ENCODE measurements at regions not wholly inside any gene's neighbourhood (a gene's known extent, or its start where the extent isn't known, plus 50 kb on each side); places are given as distances from the start of the nearest gene placed in this dataset.
A peak's percentile ranks its signal among the peaks of the same experiment; 100 is the strongest.

- Histone ChIP-seq H3K36me3 (ENCODE audit: insufficient read depth, insufficient read length, low read length) (no peaks in the 10 kb centered on the region), H3K4me3 (ENCODE audit: insufficient read length, low read depth) (no peak overlapping the region), H3K4me1 (ENCODE audit: insufficient read depth, insufficient read length) (no peaks in the 10 kb centered on the region), H3K9ac (ENCODE audit: insufficient read length, low read depth) (no peak overlapping the region), H3K27me3 (ENCODE audit: insufficient read depth, insufficient read length) (no peaks in the 10 kb centered on the region), H3K9me3 (ENCODE audit: insufficient read depth, low read length) (peaks cover 24% of the 10 kb centered on the region)
- TF ChIP-seq YY1 (IDR thresholded peaks at IDR 0.05; ENCODE audit: insufficient read depth, insufficient read length) (no peak), SUZ12 (IDR thresholded peaks at IDR 0.05; ENCODE audit: extremely low read depth, insufficient read depth, insufficient read length) (no peak), ZNF274 (IDR thresholded peaks at IDR 0.05; ENCODE audit: low read depth, low read length) (no peak)
- DNase-seq (ENCODE audit: low read depth, low spot score) = no peak
Observed at GRCh38 chr15:94838281-94838680, 606.9 kb downstream of the MCTP2 start.

DNA sequence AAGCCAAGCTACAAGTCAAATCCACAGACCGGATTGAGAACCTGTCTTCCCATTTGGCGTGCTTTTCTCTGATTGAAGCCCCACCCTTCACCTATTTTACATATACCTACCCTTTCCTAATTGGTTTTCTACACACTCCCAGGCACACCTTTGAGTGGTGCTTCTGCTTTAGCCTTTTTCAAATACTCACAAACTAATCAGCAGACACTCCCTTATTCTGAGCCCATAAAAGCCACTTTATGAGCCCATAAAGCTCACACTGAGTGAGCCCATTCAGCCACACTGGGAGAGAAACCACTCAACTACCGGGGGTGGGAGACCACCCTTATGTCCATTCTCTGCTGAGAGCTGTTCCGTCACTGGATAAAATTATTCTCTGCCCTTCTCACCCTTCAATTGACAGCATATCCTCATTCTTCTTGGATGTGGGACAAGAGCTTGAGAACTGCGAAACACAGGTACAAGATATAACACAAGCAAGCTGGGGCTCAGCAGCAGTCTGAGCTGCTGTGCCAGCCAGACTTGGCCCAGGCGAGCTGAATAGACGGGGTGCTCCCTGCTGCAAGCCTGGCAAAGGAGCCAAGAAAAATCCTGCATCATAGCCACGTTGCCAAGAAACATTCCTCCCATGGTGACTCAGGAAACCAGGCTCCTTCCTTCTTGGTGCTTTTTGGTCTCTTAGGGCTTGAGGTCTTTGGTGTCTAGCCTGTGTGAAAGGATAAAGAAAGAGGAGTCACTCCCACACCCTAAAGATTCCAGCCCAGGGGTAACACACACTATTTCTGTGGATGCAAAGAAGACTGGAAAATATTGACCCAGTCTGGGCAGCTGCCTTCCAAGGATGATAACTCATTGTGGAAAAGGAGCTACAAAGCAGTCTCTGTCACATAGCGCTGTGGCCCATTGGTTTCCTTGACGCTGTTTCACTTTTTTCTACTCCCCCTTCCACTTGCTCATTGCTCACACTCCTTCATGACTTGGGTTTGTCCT, 609.7 kb downstream of the MCTP2 start:
- TF ChIP-seq SUZ12 (IDR thresholded peaks at IDR 0.05; ENCODE audit: extremely low read depth, insufficient read depth, insufficient read length) = no peak
- TF ChIP-seq YY1 (IDR thresholded peaks at IDR 0.05; ENCODE audit: insufficient read depth, insufficient read length) = no peak
- no peak for TF ChIP-seq ZNF274 (IDR thresholded peaks at IDR 0.05; ENCODE audit: low read depth, low read length)
- no peak overlapping the region for H3K4me3 ChIP-seq (ENCODE audit: insufficient read length, low read depth)
- peaks cover 24% of the 10 kb centered on the region for H3K9me3 ChIP-seq (ENCODE audit: insufficient read depth, low read length)
- no peak overlapping the region for H3K9ac ChIP-seq (ENCODE audit: insufficient read length, low read depth)
- no peak for DNase-seq (ENCODE audit: low read depth, low spot score)
- peaks cover 8% of the 10 kb centered on the region for H3K27me3 ChIP-seq (ENCODE audit: insufficient read depth, insufficient read length)
- no peaks in the 10 kb centered on the region for H3K4me1 ChIP-seq (ENCODE audit: insufficient read depth, insufficient read length)
- H3K36me3 ChIP-seq (ENCODE audit: insufficient read depth, insufficient read length, low read length) = no peaks in the 10 kb centered on the region

- H3K27me3 ChIP-seq (ENCODE audit: insufficient read depth, insufficient read length) = peaks cover 10% of the 10 kb centered on the region
- H3K4me3 ChIP-seq (ENCODE audit: insufficient read length, low read depth) = no peak overlapping the region
- no peak for TF ChIP-seq ZNF274 (IDR thresholded peaks at IDR 0.05; ENCODE audit: low read depth, low read length)
- no peak overlapping the region for H3K9ac ChIP-seq (ENCODE audit: insufficient read length, low read depth)
- peaks cover 15% of the 10 kb centered on the region for H3K9me3 ChIP-seq (ENCODE audit: insufficient read depth, low read length)
- no peak for DNase-seq (ENCODE audit: low read depth, low spot score)
- no peaks in the 10 kb centered on the region for H3K36me3 ChIP-seq (ENCODE audit: insufficient read depth, insufficient read length, low read length)
- H3K4me1 ChIP-seq (ENCODE audit: insufficient read depth, insufficient read length) = no peaks in the 10 kb centered on the region
Observed at GRCh38 chr15:94843060-94843459, 611.7 kb downstream of the MCTP2 start.

GRCh38 chr15:94844198-94844537, 612.8 kb downstream of the MCTP2 start:
- no peak for TF ChIP-seq SUZ12 (IDR thresholded peaks at IDR 0.05; ENCODE audit: extremely low read depth, insufficient read depth, insufficient read length)
- no peak for TF ChIP-seq ZNF274 (IDR thresholded peaks at IDR 0.05; ENCODE audit: low read depth, low read length)
- no peak for TF ChIP-seq YY1 (IDR thresholded peaks at IDR 0.05; ENCODE audit: insufficient read depth, insufficient read length)
- peaks cover 10% of the 10 kb centered on the region for H3K27me3 ChIP-seq (ENCODE audit: insufficient read depth, insufficient read length)
- H3K9me3 ChIP-seq (ENCODE audit: insufficient read depth, low read length) = peaks cover 15% of the 10 kb centered on the region
- no peak overlapping the region for H3K9ac ChIP-seq (ENCODE audit: insufficient read length, low read depth)
- no peak for DNase-seq (ENCODE audit: low read depth, low spot score)
- H3K4me3 ChIP-seq (ENCODE audit: insufficient read length, low read depth) = peak overlapping the region; percentile 10
- H3K4me1 ChIP-seq (ENCODE audit: insufficient read depth, insufficient read length) = no peaks in the 10 kb centered on the region
- H3K36me3 ChIP-seq (ENCODE audit: insufficient read depth, insufficient read length, low read length) = no peaks in the 10 kb centered on the region

- TF ChIP-seq ZNF274 (IDR thresholded peaks at IDR 0.05; ENCODE audit: low read depth, low read length) (no peak), YY1 (IDR thresholded peaks at IDR 0.05; ENCODE audit: insufficient read depth, insufficient read length) (no peak), SUZ12 (IDR thresholded peaks at IDR 0.05; ENCODE audit: extremely low read depth, insufficient read depth, insufficient read length) (no peak)
- Histone ChIP-seq H3K4me1 (ENCODE audit: insufficient read depth, insufficient read length) (no peaks in the 10 kb centered on the region), H3K9me3 (ENCODE audit: insufficient read depth, low read length) (peaks cover 15% of the 10 kb centered on the region), H3K9ac (ENCODE audit: insufficient read length, low read depth) (peak overlapping the region; percentile 62), H3K36me3 (ENCODE audit: insufficient read depth, insufficient read length, low read length) (no peaks in the 10 kb centered on the region), H3K4me3 (ENCODE audit: insufficient read length, low read depth) (peak overlapping the region; percentile 35), H3K27me3 (ENCODE audit: insufficient read depth, insufficient read length) (peaks cover 10% of the 10 kb centered on the region)
- no peak for DNase-seq (ENCODE audit: low read depth, low spot score)
Observed at GRCh38 chr15:94844538-94845389, 613.4 kb downstream of the MCTP2 start.

- Histone ChIP-seq H3K9me3 (ENCODE audit: insufficient read depth, low read length) (peaks cover 15% of the 10 kb centered on the region), H3K27me3 (ENCODE audit: insufficient read depth, insufficient read length) (peaks cover 10% of the 10 kb centered on the region), H3K4me1 (ENCODE audit: insufficient read depth, insufficient read length) (no peaks in the 10 kb centered on the region), H3K9ac (ENCODE audit: insufficient read length, low read depth) (peak overlapping the region; percentile 62), H3K4me3 (ENCODE audit: insufficient read length, low read depth) (peak overlapping the region; percentile 35), H3K36me3 (ENCODE audit: insufficient read depth, insufficient read length, low read length) (no peaks in the 10 kb centered on the region)
- no peak for TF ChIP-seq ZNF274 (IDR thresholded peaks at IDR 0.05; ENCODE audit: low read depth, low read length)
- TF ChIP-seq SUZ12 (IDR thresholded peaks at IDR 0.05; ENCODE audit: extremely low read depth, insufficient read depth, insufficient read length) = no peak
- no peak for TF ChIP-seq YY1 (IDR thresholded peaks at IDR 0.05; ENCODE audit: insufficient read depth, insufficient read length)
- no peak for DNase-seq (ENCODE audit: low read depth, low spot score)
Observed at GRCh38 chr15:94845390-94845716, 614.0 kb downstream of the MCTP2 start.

- DNase-seq (ENCODE audit: low read depth, low spot score) = no peak
- TF ChIP-seq ZNF274 (IDR thresholded peaks at IDR 0.05; ENCODE audit: low read depth, low read length) (no peak), YY1 (IDR thresholded peaks at IDR 0.05; ENCODE audit: insufficient read depth, insufficient read length) (no peak), SUZ12 (IDR thresholded peaks at IDR 0.05; ENCODE audit: extremely low read depth, insufficient read depth, insufficient read length) (no peak)
- Histone ChIP-seq H3K9me3 (ENCODE audit: insufficient read depth, low read length) (no peaks in the 10 kb centered on the region), H3K4me3 (ENCODE audit: insufficient read length, low read depth) (no peak overlapping the region), H3K9ac (ENCODE audit: insufficient read length, low read depth) (no peak overlapping the region), H3K4me1 (ENCODE audit: insufficient read depth, insufficient read length) (no peaks in the 10 kb centered on the region), H3K36me3 (ENCODE audit: insufficient read depth, insufficient read length, low read length) (no peaks in the 10 kb centered on the region), H3K27me3 (ENCODE audit: insufficient read depth, insufficient read length) (peaks cover 10% of the 10 kb centered on the region)
Observed at GRCh38 chr15:94847325-94847724, 616.0 kb downstream of the MCTP2 start.
